C4-2B (cell line): ENCODE measurements at regions not wholly inside any gene's neighbourhood (a gene's known extent, or its start where the extent isn't known, plus 50 kb on each side); places are given as distances from the start of the nearest gene placed in this dataset.

ENCODE experiments used
- H3K27ac ChIP-seq: fragments of 450-650 bp; 2 replicates; pipeline ENCODE4 v1.5.1; 2017
- CTCF ChIP-seq: fragments of 450-650 bp; conservative IDR thresholded peaks from 2 replicates; pipeline ENCODE4 v1.5.1; 2017; ENCODE audit warnings: mild to moderate bottlenecking
- ZFX ChIP-seq: fragments of 450-650 bp; IDR thresholded peaks from 2 replicates; pipeline ENCODE4 v1.6.1; 2017

- TF ChIP-seq CTCF (no peak), ZFX (no peak)
These were observed 58.9 kb upstream of the EPC2 start for GRCh38 chr2:148585696-148586095.

GRCh38 chr2:148586522-148587128, 57.9 kb upstream of the EPC2 start:
- H3K27ac ChIP-seq, result no peak overlapping the region
- TF ChIP-seq ZFX (no peak), CTCF (no peak)

More at GRCh38 chr2:148585696-148586095, 58.9 kb upstream of the EPC2 start:
- H3K27ac ChIP-seq, result no peak overlapping the region

GRCh38 chr2:148590612-148591011, 53.9 kb upstream of the EPC2 start:
- TF ChIP-seq CTCF (no peak), ZFX (no peak)
- no peak overlapping the region for H3K27ac ChIP-seq

- TF ChIP-seq ZFX (no peak), CTCF (no peak)
- H3K27ac ChIP-seq, result peak overlapping the region; percentile 18
These were observed 51.8 kb upstream of the EPC2 start for GRCh38 chr2:148592791-148593190.

- no peak for TF ChIP-seq CTCF
- TF ChIP-seq ZFX, result no peak
- H3K27ac ChIP-seq, result peak overlapping the region; percentile 18; the same call in 1 of the 2 replicates
These were observed 51.1 kb upstream of the EPC2 start for GRCh38 chr2:148593421-148593820.

- TF ChIP-seq CTCF, result no peak
- TF ChIP-seq ZFX, result no peak
- H3K27ac ChIP-seq, result 0 out of 2 replicates have a peak overlapping the region, but pooled peaks have one; percentile 11
These were observed 50.3 kb upstream of the EPC2 start for GRCh38 chr2:148594216-148594615.
